Fibroblast of skin of right biceps (primary cell): ENCODE measurements at regions not wholly inside any gene's neighbourhood (a gene's known extent, or its start where the extent isn't known, plus 50 kb on each side); places are given as distances from the start of the nearest gene placed in this dataset.

Experiments used
- DNase-seq: peaks from one replicate; pipeline ENCODE4 v3.0.0-alpha.2; 2013

GRCh38 chr5:38755181-38755580 is 90.6 kb upstream of the OSMR start:
- peak; percentile 75 for DNase-seq

GRCh38 chr5:38756068-38756467 is 89.7 kb upstream of the OSMR start:
- no peak for DNase-seq

GRCh38 chr5:38757451-38758245 is 88.2 kb upstream of the OSMR start:
- DNase-seq, result no peak

- peak; percentile 50 for DNase-seq
Observed at GRCh38 chr5:38758774-38759600, 86.8 kb upstream of the OSMR start.

GRCh38 chr5:38764937-38765391 is 80.8 kb upstream of the OSMR start:
- DNase-seq, result no peak

GRCh38 chr5:38765399-38765861 is 80.4 kb upstream of the OSMR start:
- DNase-seq, result peak; percentile 22

GRCh38 chr5:38766151-38766550 is 79.7 kb upstream of the OSMR start:
- no peak for DNase-seq

- DNase-seq, result no peak
Observed at GRCh38 chr5:38768412-38769211, 77.2 kb upstream of the OSMR start.

GRCh38 chr5:38772471-38772870 is 73.3 kb upstream of the OSMR start:
- no peak for DNase-seq

- DNase-seq, result no peak
Observed at GRCh38 chr5:38775218-38775840, 70.5 kb upstream of the OSMR start.

GRCh38 chr5:38776149-38776896 is 69.5 kb upstream of the OSMR start:
- peak; percentile 23 for DNase-seq

GRCh38 chr5:38777111-38777510 is 68.7 kb upstream of the OSMR start:
- DNase-seq, result no peak

GRCh38 chr5:38780316-38780715 is 65.5 kb upstream of the OSMR start:
- DNase-seq, result peak; percentile 49

- peak; percentile 87 for DNase-seq
Observed at GRCh38 chr5:38780945-38781344, 64.9 kb upstream of the OSMR start.

- DNase-seq, result no peak
Observed at GRCh38 chr5:38782180-38782835, 63.5 kb upstream of the OSMR start.

- DNase-seq, result peak; percentile 98
Observed at GRCh38 chr5:38783011-38783561, 62.7 kb upstream of the OSMR start.

GRCh38 chr5:38789134-38789533 is 56.7 kb upstream of the OSMR start:
- no peak for DNase-seq

- no peak for DNase-seq
Observed at GRCh38 chr5:38789777-38790176, 56.0 kb upstream of the OSMR start.

- DNase-seq, result no peak
Observed at GRCh38 chr5:38790268-38790667, 55.5 kb upstream of the OSMR start.

- DNase-seq, result no peak
Observed at GRCh38 chr5:38790891-38791290, 54.9 kb upstream of the OSMR start.

- no peak for DNase-seq
Observed at GRCh38 chr5:38793099-38793498, 52.7 kb upstream of the OSMR start.
